HG02798 (cell line): ENCODE measurements at regions not wholly inside any gene's neighbourhood (a gene's known extent, or its start where the extent isn't known, plus 50 kb on each side); places are given as distances from the start of the nearest gene placed in this dataset.

Experiments used
- ATAC-seq: cut with Tn5 transposase; IDR thresholded peaks from one replicate; pipeline ENCODE4 v1.9.1; 2021; ENCODE audit warnings: mild to moderate bottlenecking; ENCODE audit not compliant: unreplicated experiment, poor library complexity

DNA sequence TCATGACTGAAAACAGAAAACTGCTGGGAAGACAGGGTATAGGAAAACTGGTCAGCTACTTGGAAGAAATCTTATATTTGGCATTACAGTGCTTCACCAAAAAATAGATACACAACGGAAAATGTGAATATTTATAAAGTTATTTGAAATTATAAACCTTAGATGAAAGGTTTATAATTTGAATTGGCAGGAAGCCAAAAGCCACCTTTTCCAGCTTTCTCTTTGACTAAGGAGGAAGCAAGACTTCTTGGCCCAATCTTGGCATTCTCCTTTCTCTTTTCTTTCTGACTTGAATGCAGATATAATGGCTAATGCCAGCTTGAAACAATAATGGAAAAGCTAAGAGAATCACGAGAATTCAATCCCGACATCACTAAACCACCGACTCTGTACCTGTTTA is 196.5 kb upstream of the PIK3C3 start:
- ATAC-seq, result no peak

DNA sequence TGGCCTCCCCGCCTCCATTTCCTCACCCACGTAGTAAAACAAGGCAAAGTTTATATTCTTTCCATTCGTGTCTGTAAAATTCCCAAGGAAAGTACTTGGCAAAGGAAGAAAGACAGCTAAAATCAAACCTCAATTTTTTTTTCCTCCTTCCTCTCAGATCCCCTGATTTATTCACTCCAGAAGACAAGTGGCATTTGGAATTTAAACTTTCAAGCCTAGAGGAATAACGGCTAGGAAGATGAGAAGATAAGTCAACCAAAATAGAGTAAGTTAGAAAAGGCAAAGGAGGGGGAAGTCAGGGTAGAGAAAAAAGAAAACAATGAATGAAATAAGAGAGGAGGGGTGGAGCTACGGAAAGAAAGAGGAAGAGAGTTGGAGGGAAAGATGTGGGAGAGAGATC is 198.9 kb upstream of the PIK3C3 start:
- ATAC-seq, result no peak

DNA sequence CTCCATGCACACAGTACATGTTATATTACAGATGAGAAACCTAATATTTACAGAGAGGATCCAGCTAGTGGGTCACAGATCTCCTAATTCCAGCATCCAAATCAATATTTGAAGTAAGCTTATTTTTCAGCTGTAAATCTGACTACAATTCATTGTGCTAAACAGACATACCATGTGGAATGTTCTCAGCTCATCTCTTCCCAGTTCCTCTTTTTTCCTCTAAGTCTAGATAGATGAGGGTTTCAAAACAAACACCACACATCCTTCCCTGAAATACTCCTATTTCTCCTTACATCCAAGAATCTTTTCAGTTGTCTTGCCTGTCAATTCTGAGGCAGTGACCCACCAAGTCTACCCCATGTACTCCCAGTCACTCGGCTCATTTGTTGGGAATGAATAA is 200.7 kb upstream of the PIK3C3 start:
- ATAC-seq, result no peak

DNA sequence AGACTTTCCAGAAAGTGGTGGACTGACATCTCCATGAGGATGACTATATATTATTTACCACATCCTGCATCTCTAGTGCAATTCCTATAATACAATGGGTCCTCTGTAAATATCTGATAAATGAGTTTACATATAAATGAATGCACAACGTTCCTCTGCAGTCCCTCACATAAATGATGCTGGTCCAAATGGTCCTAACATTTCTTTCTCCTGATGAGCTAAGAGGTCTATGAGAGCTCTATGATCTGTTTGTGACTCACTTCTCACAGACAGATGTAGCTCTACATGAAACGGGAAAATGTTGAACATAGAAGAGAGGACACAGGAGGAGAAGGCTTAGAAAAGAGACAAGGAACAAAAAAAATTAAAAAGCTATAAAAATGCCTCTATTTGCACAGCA is 201.2 kb upstream of the PIK3C3 start:
- ATAC-seq, result no peak

DNA sequence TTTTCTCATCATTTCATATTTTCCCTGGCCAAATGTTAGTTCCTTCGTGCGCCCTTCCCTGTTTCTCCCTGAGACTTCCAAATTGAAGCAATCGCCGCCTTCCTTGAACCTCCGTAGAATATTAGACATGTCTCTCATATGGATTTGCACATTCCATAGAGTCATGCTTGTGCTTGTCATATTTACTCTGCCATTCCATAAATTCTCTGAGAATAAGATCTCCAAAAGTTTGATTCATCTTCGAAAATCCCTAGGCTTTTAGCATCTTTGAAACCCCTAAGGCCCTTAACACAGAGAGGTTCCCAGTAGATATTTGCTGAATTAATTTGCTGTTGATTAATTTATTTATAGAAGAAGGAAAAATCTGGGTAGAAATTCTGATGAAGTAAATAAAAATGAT is 202.2 kb upstream of the PIK3C3 start:
- ATAC-seq, result no peak

DNA sequence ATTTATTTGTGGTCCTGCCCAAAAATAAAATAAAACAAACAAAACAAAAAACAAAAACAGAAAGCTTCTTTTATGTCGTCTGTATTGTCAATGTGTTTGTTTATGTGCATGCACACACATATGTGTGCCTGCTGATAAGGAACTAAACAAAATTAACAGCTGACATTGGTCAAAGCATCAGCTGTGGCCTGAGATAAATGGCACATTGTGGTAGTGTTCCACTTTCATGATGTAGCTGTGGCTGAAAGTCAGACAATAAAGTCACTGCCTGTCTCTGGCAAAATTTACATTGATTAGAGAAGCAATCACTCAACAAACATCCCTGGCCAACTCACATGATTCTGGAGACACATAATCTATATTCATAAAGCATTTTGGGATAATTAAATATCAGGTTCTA is 203.4 kb upstream of the PIK3C3 start:
- no peak for ATAC-seq

DNA sequence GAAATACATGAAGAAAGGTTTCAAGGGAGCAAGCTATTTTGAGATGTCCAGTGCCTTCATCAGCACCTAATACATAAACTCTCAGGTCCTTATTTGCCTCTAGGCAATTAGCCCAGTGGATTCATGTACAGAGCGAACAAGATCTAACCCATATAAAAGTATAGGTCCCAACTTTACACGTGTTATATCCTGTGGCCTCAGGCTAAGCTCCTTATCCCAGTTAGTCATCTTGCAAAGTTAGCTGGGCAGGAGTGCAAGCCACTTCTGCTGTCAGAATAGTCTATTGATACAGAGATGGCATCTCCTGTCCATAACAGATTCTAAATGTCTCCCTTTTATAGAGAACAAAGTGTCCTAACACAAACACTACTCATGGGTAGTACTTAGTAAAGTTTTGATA is 203.9 kb upstream of the PIK3C3 start:
- ATAC-seq, result no peak

DNA sequence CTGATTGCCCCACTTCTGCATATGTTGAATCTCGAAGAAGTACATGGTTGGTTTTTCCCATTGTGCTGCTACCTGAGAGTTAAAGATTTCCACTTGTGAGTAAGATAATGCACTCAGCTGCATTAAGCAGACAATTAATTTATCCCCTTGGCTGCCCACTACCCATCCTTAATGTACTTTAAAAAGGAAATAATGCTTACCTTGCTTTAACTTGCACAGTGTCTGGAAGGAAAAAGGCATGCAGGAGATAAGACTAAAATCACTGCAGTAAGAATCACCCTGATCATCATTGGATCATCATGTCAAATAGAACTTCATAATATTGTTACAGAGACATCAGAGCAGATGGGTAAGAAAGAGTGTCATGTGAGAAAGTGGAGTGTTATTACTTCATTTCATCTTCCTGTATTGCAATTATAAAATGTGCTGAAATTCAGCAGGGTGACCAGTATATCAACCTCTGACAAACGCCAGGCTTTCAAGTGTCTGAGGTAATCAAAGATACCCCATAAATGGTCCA is 207.3 kb upstream of the PIK3C3 start:
- no peak for ATAC-seq

DNA sequence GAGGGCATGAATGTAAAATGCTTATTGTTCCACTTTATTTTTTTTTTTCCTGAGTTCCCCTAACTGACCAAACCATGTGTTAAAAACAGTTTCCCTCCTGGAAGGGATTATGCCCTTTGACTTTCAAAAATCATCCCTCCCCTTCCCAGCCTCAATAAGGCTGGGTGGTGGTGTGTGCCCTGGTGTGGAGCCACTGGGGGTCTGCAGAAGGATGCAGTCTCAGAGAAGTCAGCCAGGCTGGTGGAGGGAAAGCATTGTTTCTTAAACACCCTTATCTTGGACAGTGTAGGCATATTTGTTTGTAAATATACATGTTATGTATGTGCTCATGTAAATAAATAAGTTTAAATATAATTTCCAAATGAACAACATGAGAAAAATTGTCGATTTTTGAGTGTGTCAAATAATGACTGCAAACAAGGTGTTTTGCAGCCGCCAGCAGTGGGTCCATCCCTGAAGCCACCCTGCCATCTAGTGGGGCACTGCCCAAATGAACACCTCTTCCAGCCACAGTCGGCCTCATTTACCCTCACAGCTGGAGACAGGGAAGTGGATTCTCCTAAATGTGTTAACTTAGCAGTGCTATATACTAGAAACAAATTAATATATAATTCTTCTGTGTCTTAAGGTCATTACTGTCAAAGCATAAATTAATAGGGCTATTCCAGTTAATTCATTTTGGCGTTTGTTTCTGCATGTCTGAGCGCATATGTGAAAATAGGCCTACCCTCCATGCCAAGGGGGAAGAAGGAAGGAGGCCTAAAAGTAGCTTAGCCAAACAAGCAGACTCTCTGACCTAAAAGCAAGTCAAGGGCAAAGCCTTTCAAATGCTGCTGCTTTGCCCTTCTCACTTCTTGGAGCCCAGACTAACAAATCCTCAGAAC is 209.6 kb upstream of the PIK3C3 start:
- peak; percentile 63 for ATAC-seq

DNA sequence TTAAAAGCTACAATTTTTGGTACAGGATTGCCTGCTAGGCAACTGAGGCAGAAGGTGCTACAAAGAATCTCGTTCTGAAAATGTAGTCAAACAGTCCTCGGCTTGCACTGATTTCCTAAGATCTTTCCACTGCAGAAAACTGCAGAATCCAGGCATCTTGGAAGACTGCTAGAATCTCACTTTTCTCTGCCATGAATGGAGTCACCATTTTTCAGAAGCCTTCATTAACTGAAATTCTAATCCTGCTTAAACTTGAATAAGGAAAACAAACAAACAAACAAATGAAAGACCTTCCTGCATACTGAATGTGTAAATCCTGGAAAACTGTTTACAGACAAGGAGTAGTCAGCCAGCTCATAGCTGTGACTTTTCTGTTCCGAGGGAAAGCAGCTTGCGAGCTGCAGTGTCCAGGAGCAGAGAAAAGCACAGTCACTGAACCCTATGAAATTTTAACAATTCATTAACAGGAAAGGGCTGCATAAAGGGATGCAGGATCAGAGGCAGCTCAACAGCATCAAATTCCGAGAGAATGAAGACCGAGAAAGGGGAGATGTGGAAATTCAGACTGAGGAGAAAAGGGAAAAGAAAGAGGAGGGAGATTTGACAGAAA is 210.5 kb upstream of the PIK3C3 start:
- no peak for ATAC-seq

DNA sequence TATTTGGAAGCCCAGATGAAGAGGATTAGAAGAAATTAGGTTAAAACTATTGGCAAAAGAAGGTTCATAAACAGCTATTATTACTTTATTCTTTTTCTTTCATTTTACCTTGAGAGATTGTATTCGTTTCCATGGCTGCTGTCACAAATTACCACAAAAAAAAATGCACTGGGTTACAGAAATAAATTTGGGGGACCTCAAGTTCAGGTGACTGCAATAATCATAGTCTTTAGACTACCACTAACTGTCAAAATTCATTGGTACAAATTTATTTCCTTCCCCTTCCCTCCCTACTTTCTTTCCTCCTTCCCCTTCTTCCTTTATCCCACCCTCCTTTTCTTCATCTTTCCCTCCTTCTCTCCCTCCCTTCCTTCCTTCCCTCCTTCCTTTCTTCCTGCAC is 217.8 kb upstream of the PIK3C3 start:
- ATAC-seq, result no peak

DNA sequence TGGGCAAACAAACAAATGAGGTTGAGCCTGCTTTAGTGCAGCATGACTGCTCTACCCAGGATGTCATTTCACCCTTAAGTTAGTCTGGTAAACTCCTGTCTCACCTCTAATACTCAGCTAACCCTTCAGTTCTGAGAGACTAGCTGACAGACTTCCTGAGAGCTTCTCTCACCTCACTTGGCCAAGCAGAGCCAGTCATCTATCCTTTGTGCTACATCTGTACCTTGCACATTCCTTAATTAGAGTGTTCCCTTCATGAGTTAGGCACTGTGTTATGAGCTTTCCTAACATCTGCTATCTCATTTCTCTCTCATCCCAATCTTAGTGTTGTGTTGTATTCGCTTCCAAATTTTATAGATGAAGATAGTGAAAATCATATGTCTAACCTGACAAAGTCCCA is 220.1 kb upstream of the PIK3C3 start:
- no peak for ATAC-seq

DNA sequence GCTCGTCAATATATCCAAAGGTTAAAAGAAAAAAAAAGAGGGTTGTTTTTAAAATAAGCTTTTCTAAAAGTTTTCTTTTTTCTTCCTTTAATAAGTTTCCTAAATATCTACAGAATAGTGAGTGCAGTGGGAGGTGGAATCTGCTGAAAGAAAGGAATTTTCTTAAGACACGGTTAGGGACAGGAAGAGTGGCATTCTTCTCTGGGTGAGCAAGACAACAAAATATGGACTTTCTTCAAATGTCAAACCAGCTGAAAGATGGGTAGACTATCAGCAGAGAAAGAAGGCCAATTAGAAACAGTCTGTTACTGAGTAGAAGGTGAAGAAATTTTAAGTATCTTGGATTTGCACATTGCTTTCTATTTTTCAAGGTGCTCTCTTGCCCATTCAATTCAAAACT is 222.7 kb upstream of the PIK3C3 start:
- no peak for ATAC-seq

DNA sequence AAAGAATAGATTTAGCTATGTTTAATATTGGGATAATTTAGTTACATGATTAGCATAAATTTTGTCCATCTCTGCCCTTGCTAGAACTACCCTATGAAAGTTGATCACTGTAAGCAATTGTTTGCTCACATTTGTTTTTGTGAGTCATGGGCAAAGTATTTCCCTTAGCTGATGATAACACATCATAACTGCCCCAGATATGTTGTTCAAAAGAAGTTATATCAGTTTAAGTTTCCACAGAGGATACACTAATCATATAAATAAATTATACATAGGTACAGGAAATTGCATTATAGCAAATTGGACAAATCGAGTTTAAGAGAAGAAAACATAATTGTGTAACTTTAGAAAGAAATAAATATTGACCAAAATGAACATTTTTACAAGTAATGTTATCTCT is 223.2 kb upstream of the PIK3C3 start:
- ATAC-seq, result no peak

DNA sequence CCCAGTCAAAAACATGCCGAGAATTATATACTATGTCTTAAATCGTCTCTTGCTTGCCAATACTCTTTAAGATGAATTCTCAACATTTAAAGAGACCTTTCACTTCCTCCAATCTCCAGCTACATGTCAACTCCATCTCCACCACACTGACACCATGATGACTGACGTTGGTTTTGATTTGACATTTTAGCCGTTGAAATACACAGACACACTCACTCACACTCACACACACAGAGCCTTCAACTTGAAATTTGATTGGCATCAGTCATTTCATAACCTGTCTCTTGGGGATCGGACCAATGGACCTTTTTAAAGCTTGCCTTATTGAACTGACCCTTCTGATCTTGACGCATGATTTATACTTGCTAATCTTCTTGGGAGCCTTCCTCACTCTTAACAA is 230.8 kb upstream of the PIK3C3 start:
- no peak for ATAC-seq

DNA sequence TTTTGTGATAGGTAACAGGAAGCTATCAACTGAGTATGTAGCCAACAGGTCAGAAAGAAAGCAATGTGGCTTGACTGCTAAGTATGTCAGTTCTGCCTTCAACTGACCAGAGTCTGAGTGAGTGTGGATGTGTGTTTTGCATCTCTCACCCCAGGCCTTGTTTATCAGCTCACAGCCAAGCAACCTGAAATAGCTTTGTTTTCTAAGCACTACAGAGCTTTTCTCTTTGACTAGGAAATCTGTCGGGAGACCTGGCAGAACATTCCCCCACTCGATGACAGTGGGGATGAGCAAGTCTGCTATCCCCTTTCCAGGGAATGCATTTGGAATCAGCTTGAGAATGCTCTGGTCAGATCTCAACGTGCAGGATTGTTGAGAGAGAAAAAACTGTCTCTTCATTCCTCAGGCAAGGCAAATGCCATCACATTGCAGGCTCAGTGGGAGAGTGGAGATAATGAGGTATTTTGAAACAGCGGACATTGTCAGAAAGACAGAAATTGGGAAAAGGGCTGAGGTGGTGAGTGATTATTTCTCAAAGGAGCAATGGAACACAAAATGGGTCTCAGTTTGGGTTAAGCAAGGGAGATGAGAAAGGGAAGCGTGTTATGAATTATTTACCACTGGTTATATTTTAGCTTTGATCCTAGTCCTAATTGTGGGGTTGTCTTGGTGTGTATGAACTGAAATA is 233.8 kb upstream of the PIK3C3 start:
- no peak for ATAC-seq

DNA sequence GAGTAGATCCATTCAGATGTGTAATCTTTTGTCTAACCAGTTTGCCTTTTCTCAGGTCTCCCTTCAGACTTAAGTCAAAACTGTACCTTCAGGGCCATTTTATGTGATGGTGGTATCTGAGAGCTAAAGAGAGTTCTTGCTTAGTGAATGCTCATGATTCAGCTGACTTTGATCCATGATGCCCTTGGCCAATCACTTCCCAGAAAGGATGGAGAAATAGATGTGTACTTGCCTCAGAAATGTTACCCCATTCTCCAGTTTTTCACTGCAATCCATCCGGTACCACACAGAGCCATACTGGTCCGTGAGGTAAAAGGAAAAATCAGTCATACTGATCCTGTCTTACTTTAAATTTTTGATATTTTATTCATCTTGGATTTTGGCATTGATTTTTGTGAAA is 234.8 kb upstream of the PIK3C3 start:
- ATAC-seq, result no peak

DNA sequence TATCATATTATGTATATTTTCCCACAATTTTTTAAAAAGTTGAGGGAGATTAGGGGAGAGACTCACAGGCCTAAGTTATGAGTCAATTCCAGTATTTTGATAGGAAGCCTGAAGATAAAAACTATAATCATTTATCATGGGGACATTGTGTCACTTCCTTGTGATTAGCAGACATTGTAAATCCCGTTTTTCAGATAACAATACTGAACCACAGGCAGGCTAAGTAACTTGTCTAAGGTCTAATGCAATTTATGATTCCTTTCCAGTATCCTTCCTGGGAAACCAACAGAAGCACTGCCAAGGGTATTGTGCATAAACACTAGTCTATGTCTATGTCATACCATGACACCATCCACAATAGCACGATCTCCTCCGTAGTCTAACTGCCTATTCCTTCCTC is 235.2 kb upstream of the PIK3C3 start:
- ATAC-seq, result no peak

DNA sequence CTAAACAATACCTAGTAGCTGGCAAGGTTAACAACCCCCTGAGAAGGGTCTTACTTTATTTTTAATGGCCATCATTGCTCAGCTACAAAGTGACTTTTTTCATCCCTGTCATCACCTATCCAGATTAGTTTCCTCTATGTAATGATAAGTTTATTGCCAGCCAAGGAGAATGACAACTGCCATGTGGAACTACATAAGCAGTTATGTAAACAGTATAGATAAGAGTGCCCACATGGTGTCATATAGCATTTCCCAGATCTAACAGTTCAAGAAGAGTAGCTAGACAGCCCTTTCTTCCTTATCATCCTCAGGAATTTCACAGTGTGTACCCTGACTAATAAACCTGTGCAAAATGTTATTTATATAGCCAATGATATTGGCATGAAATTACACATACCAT is 240.2 kb upstream of the PIK3C3 start:
- ATAC-seq, result no peak

DNA sequence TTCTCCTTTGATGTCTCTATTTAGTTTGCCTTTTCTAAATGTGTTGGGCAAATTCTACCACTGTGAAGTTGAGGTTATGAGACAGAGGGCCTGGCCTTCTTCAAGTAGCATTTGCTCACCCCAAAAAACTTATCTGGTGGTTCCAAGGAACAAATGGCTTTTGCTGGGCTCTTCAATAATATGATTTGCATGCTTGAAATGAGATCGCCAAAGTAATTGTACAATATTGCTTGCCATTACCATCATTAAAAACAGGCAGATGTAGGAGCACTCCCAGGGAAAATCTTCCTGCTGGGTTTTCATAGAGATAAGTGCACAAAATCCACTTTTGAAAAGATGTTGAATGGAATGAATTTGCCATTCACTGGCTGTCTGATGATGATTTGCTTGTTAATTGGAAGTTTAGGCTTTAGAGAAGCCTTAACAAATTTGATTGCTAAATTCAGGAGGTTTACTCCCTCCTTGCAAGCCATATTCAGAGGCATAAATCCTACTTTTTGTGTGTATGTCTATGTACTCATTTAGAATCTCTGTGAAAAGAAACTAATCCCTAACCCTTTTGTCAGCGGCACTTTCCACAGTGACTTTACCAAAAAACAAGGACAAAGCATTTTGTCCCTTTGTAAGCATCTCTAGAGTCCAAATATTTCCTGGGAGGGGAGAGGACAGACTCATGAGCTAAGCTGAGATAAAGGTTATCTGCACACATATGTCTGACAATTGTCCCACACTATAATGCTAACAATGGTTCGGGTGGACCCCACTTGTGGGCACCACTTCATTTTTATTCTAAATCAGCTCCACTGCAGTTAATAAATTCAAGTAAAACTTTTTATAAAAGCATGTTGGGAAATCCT is 240.8 kb upstream of the PIK3C3 start:
- ATAC-seq, result no peak
